Neuronal stem cell (in vitro differentiated cells): ENCODE measurements at regions not wholly inside any gene's neighbourhood (a gene's known extent, or its start where the extent isn't known, plus 50 kb on each side); places are given as distances from the start of the nearest gene placed in this dataset.

Experiments used
- DNase-seq: peaks from one replicate; pipeline ENCODE4 v3.0.0-alpha.2; 2013; ENCODE audit warnings: low spot score
- H2AFZ ChIP-seq: one replicate; pipeline ENCODE4 v1.6.1; 2013; ENCODE audit warnings: mild to moderate bottlenecking, low read length, inconsistent platforms
- H2AK5ac ChIP-seq: 2 replicates; pipeline ENCODE4 v1.6.1; 2013; ENCODE audit warnings: low read depth, mild to moderate bottlenecking, inconsistent platforms, low read length, moderate library complexity, mixed read lengths
- H2BK120ac ChIP-seq: 2 replicates; pipeline ENCODE4 v1.6.1; 2013; ENCODE audit warnings: low read depth, mild to moderate bottlenecking, inconsistent platforms, low read length, moderate library complexity, mixed read lengths
- H2BK12ac ChIP-seq: one replicate; pipeline ENCODE4 v1.6.1; 2013; ENCODE audit warnings: low read length, inconsistent platforms
- H2BK15ac ChIP-seq: 2 replicates; pipeline ENCODE4 v1.6.1; 2013; ENCODE audit warnings: mild to moderate bottlenecking, low read length, inconsistent platforms, mixed read lengths
- H2BK5ac ChIP-seq: one replicate; pipeline ENCODE4 v1.6.1; 2013; ENCODE audit warnings: inconsistent platforms, mild to moderate bottlenecking, low read length, moderate library complexity
- H3K14ac ChIP-seq: one replicate; pipeline ENCODE4 v1.6.1; 2013; ENCODE audit warnings: low read length, inconsistent platforms
- H3K18ac ChIP-seq: 2 replicates; pipeline ENCODE4 v1.6.1; 2013; ENCODE audit warnings: low read length, inconsistent platforms
- H3K23ac ChIP-seq: 2 replicates; pipeline ENCODE4 v1.6.1; 2013; ENCODE audit warnings: low read depth, mild to moderate bottlenecking, mixed read lengths, low read length, inconsistent platforms; ENCODE audit not compliant: poor library complexity
- H3K27ac ChIP-seq: replicated peaks from 3 replicates; pipeline ENCODE4 v1.5.1; 2013; ENCODE audit warnings: low read length, inconsistent platforms
- H3K27me3 ChIP-seq, 3 experiments: 2 replicates each; pipeline ENCODE4 v1.6.1; 2013; ENCODE audit warnings: low read length in 3 of 3, mild to moderate bottlenecking in 2 of 3, inconsistent platforms in 1 of 3, low read depth in 1 of 3, mixed read lengths in 1 of 3, moderate library complexity in 1 of 3; ENCODE audit not compliant: control insufficient read depth in 3 of 3, insufficient read depth in 3 of 3
- H3K36me3 ChIP-seq, 2 donors: replicated peaks in 1 of 2; 2 replicates each; pipeline ENCODE4 v1.6.1; 2013; ENCODE audit warnings: low read length in 2 of 2; ENCODE audit not compliant: control insufficient read depth in 2 of 2, insufficient read depth in 2 of 2
- H3K4ac ChIP-seq: 2 replicates; pipeline ENCODE4 v1.6.1; 2013; ENCODE audit warnings: inconsistent platforms, mild to moderate bottlenecking, low read length, moderate library complexity
- H3K4me1 ChIP-seq, 2 donors: 1 replicate in 1 of 2; 2 replicates in 1 of 2; pipeline ENCODE4 v1.6.1; 2013; ENCODE audit warnings: low read length in 2 of 2, low read depth in 1 of 2; ENCODE audit not compliant: control insufficient read depth in 2 of 2, insufficient read depth in 1 of 2
- H3K4me2 ChIP-seq: one replicate; pipeline ENCODE4 v1.6.1; 2013; ENCODE audit warnings: mild to moderate bottlenecking, low read length, inconsistent platforms; ENCODE audit not compliant: insufficient read depth, poor library complexity, severe bottlenecking
- H3K4me3 ChIP-seq, 2 donors: 2 replicates each; pipeline ENCODE4 v1.5.1; 2013; ENCODE audit warnings: low read length in 2 of 2, mild to moderate bottlenecking in 2 of 2, inconsistent platforms in 1 of 2, moderate library complexity in 1 of 2
- H3K79me1 ChIP-seq: one replicate; pipeline ENCODE4 v1.6.1; 2013; ENCODE audit warnings: low read depth, mild to moderate bottlenecking, inconsistent platforms, low read length, moderate library complexity
- H3K9ac ChIP-seq: one replicate; pipeline ENCODE4 v1.6.1; 2013; ENCODE audit warnings: mild to moderate bottlenecking, low read depth, low read length, inconsistent platforms; ENCODE audit not compliant: poor library complexity
- H3K9me3 ChIP-seq, 2 donors: replicated peaks in 1 of 2; 2 replicates each; pipeline versions ENCODE3 to v1.6.1; 2013; ENCODE audit warnings: low read length in 2 of 2, mild to moderate bottlenecking in 2 of 2, inconsistent platforms in 1 of 2, low read depth in 1 of 2, mixed read lengths in 1 of 2, moderate library complexity in 1 of 2; ENCODE audit not compliant: control insufficient read depth in 2 of 2, insufficient read depth in 1 of 2
- H4K8ac ChIP-seq: one replicate; pipeline ENCODE4 v1.6.1; 2013; ENCODE audit warnings: low read depth, mild to moderate bottlenecking, inconsistent platforms, low read length, moderate library complexity
- H4K91ac ChIP-seq: one replicate; pipeline ENCODE4 v1.6.1; 2013; ENCODE audit warnings: low read length, low read depth, mild to moderate bottlenecking, inconsistent platforms; ENCODE audit not compliant: poor library complexity
- WGBS, 2 donors: extraction: QIAGEN DNeasy Blood & Tissue Kit; methylation state at CpG; one replicate each; pipeline ENCODE4 v1.1.7; 2013; ENCODE audit warnings: missing lambda C conversion rate in 2 of 2, mixed read lengths in 1 of 2; ENCODE audit not compliant: insufficient read length in 2 of 2, insufficient replicate concordance in 1 of 2; ENCODE audit errors: extremely low coverage in 2 of 2; 5-methylcytosine and 5-hydroxymethylcytosine counted together

- Histone ChIP-seq H3K18ac (no peak overlapping the region), H3K27me3 (no peaks in the 10 kb centered on the region), H2AFZ (no peak overlapping the region), H2BK12ac (no peak overlapping the region), H3K4me3 (no peak overlapping the region), H3K36me3 (no peaks in the 10 kb centered on the region), H3K14ac (no peak overlapping the region), H2BK120ac (no peak overlapping the region), H2BK5ac (no peak overlapping the region), H3K4me2 (no peak overlapping the region), H3K9me3 (no peaks in the 10 kb centered on the region), H3K4ac (no peak overlapping the region), H2BK15ac (no peak overlapping the region), H3K4me1 (no peaks in the 10 kb centered on the region), H2AK5ac (no peak overlapping the region), H4K91ac (no peak overlapping the region), H3K23ac (no peak overlapping the region), H3K9ac (no peak overlapping the region), H4K8ac (no peak overlapping the region), H3K27ac (no peak overlapping the region), H3K79me1 (no peaks in the 10 kb centered on the region)
- no peak for DNase-seq
Observed at GRCh38 chr5:26470439-26470838, 567.9 kb downstream of the CDH9 start.

DNA sequence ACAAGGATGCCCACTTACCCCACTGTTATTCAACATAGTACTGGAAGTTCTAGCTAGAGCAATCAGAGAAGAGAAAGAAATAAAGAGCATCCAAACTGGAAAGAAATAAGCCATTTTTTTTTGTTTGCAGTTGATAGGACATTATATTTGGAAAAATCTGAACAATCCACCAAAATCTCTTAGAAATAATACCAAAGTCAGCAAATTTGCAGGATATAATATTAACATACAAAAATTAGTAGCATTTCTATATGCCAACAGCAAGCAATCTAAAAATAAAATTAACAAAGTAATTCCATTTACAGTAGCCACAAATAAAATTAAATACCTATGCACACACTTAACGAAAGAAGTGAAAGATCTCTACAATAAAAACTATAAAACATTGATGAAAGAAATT lies 599.3 kb downstream of the CDH9 start:
- Histone ChIP-seq H4K8ac (no peak overlapping the region), H3K4ac (no peak overlapping the region), H2BK120ac (no peak overlapping the region), H3K4me2 (no peak overlapping the region), H3K4me3 (no peak overlapping the region), H3K9me3 (no peaks in the 10 kb centered on the region), H3K36me3 (no peaks in the 10 kb centered on the region), H3K18ac (no peak overlapping the region), H2BK5ac (no peak overlapping the region), H2AFZ (no peak overlapping the region), H3K23ac (no peak overlapping the region), H2BK15ac (no peak overlapping the region), H3K79me1 (no peaks in the 10 kb centered on the region), H3K14ac (no peak overlapping the region), H2AK5ac (no peak overlapping the region), H4K91ac (no peak overlapping the region), H3K4me1 (no peaks in the 10 kb centered on the region), H3K27me3 (no peaks in the 10 kb centered on the region), H3K27ac (no peak overlapping the region), H3K9ac (no peak overlapping the region), H2BK12ac (no peak overlapping the region)
- no CpG with 5 or more reads among the region's 1 CpG for WGBS, 2 donors
- DNase-seq, result no peak

- no peak overlapping the region for H2BK120ac ChIP-seq
- no peak overlapping the region for H3K27ac ChIP-seq
- H3K4ac ChIP-seq, result no peak overlapping the region
- H4K91ac ChIP-seq, result no peak overlapping the region
- H2BK5ac ChIP-seq, result no peak overlapping the region
- H3K18ac ChIP-seq, result no peak overlapping the region
- H3K9ac ChIP-seq, result no peak overlapping the region
- H2BK12ac ChIP-seq, result no peak overlapping the region
- no peak overlapping the region for H2AK5ac ChIP-seq
- no peaks in the 10 kb centered on the region for H3K79me1 ChIP-seq
- peaks cover 0 to 2% of the 10 kb centered on the region in 2 donors for H3K4me1 ChIP-seq
- H3K14ac ChIP-seq, result no peak overlapping the region
- no peak overlapping the region for H3K4me3 ChIP-seq
- no peaks in the 10 kb centered on the region for H3K27me3 ChIP-seq
- H3K9me3 ChIP-seq, result no peaks in the 10 kb centered on the region
- no peak overlapping the region for H3K23ac ChIP-seq
- no peak overlapping the region for H3K4me2 ChIP-seq
- WGBS, 2 donors, result no CpG with 5 or more reads among the region's 3 CpGs
- H4K8ac ChIP-seq, result no peak overlapping the region
- no peak overlapping the region for H2AFZ ChIP-seq
- no peak overlapping the region for H2BK15ac ChIP-seq
- DNase-seq, result no peak
- H3K36me3 ChIP-seq, result no peaks in the 10 kb centered on the region
Observed at GRCh38 chr5:26434688-26435087, 603.7 kb downstream of the CDH9 start.

DNA sequence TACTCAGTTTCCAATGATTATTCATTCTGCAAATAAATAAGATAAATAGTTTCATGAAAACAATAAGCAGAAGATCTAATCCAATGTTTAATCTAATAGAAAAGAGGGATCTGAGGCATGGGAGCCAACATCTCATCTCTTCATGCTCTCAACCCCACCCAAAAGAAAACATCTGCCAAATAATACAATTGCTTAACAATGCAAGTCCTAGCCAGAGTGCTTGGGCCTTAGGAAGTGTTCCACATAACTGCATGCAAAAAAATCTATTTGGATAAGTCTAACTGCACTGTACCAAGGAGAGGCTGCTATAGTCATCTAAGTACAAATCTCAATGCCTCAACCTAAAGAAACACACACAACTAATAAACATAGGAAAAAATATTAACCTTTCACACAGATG lies 606.0 kb downstream of the CDH9 start:
- H3K27me3 ChIP-seq, result no peaks in the 10 kb centered on the region
- no peaks in the 10 kb centered on the region for H3K36me3 ChIP-seq
- no peak overlapping the region for H4K91ac ChIP-seq
- no peak overlapping the region for H3K27ac ChIP-seq
- H3K4ac ChIP-seq, result no peak overlapping the region
- no peaks in the 10 kb centered on the region for H3K79me1 ChIP-seq
- no peak overlapping the region for H2BK12ac ChIP-seq
- no peak overlapping the region for H3K23ac ChIP-seq
- H3K18ac ChIP-seq, result no peak overlapping the region
- no peak overlapping the region for H4K8ac ChIP-seq
- H2AFZ ChIP-seq, result no peak overlapping the region
- no peak for DNase-seq
- H3K14ac ChIP-seq, result no peak overlapping the region
- no peak overlapping the region for H2BK5ac ChIP-seq
- H2AK5ac ChIP-seq, result no peak overlapping the region
- H3K4me2 ChIP-seq, result no peak overlapping the region
- H2BK120ac ChIP-seq, result no peak overlapping the region
- no peak overlapping the region for H3K9ac ChIP-seq
- peaks cover 0 to 2% of the 10 kb centered on the region in 2 donors for H3K4me1 ChIP-seq
- H2BK15ac ChIP-seq, result no peak overlapping the region
- no peak overlapping the region for H3K4me3 ChIP-seq
- H3K9me3 ChIP-seq, result no peaks in the 10 kb centered on the region
